ENCODE measurements at regions not wholly inside any gene's neighbourhood (a gene's known extent, or its start where the extent isn't known, plus 50 kb on each side); places are given as distances from the start of the nearest gene placed in this dataset.
"Not testable (repeated sequence)": the region's sequence is repeated elsewhere in the genome, so short reads cannot be mapped to it uniquely, and the experiment has no call there.

GRCh38 chr16:16924613-16925012 is 545.7 kb downstream of the NPIPA7 start:
- no peak for TF ChIP-seq CTCF (IDR thresholded peaks at IDR 0.05)
- no peak for DNase-seq (ENCODE audit: low spot score)
- H3K27ac ChIP-seq, result no peak overlapping the region
- H3K4me3 ChIP-seq, result no peak overlapping the region

GRCh38 chr16:16925432-16925831 is 545.3 kb downstream of the XYLT1 start:
- no peak for DNase-seq (ENCODE audit: low spot score)
- Histone ChIP-seq H3K4me3 (no peak overlapping the region), H3K27ac (no peak overlapping the region)
- TF ChIP-seq CTCF (IDR thresholded peaks at IDR 0.05), result no peak

GRCh38 chr16:16928532-16929109 is 542.1 kb downstream of the XYLT1 start:
- Histone ChIP-seq H3K4me3 (no peak overlapping the region), H3K27ac (no peak overlapping the region)
- no peak for TF ChIP-seq CTCF (IDR thresholded peaks at IDR 0.05)
- DNase-seq (ENCODE audit: low spot score), result no peak

- no peak for DNase-seq (ENCODE audit: low spot score)
- Histone ChIP-seq H3K4me3 (no peak overlapping the region), H3K27ac (no peak overlapping the region)
- no peak for TF ChIP-seq CTCF (IDR thresholded peaks at IDR 0.05)
These were observed 540.3 kb downstream of the XYLT1 start for GRCh38 chr16:16930309-16931000.

- DNase-seq (ENCODE audit: low spot score), result no peak
These were observed 536.9 kb downstream of the XYLT1 start for GRCh38 chr16:16933861-16934260.

GRCh38 chr16:16934660-16935059 is 536.1 kb downstream of the XYLT1 start:
- Histone ChIP-seq H3K4me3 (no peak overlapping the region), H3K27ac (no peak overlapping the region)
- TF ChIP-seq CTCF (IDR thresholded peaks at IDR 0.05), result no peak
- no peak for DNase-seq (ENCODE audit: low spot score)

More at GRCh38 chr16:16933861-16934260, 536.9 kb downstream of the XYLT1 start:
- H3K4me3 ChIP-seq, result no peak overlapping the region
- no peak overlapping the region for H3K27ac ChIP-seq
- no peak for TF ChIP-seq CTCF (IDR thresholded peaks at IDR 0.05)

GRCh38 chr16:16935909-16936308 is 534.9 kb downstream of the XYLT1 start:
- DNase-seq (ENCODE audit: low spot score); H3K4me3 ChIP-seq; H3K27ac ChIP-seq: not testable (repeated sequence)

Data from coronary artery (tissue), 2 donors.